ENCODE measurements at regions not wholly inside any gene's neighbourhood (a gene's known extent, or its start where the extent isn't known, plus 50 kb on each side); places are given as distances from the start of the nearest gene placed in this dataset.

- H3K27me3 Mint-ChIP-seq, result no peaks in the 10 kb centered on the region
- H3K9me3 Mint-ChIP-seq, result no peaks in the 10 kb centered on the region
- no peaks in the 10 kb centered on the region for H3K36me3 Mint-ChIP-seq (ENCODE audit: low read depth)
Observed at GRCh38 chr1:208362011-208362410, 117.8 kb upstream of the PLXNA2 start.

GRCh38 chr1:208366559-208366958 is 122.4 kb upstream of the PLXNA2 start:
- Mint-ChIP-seq H3K36me3 (ENCODE audit: low read depth) (no peaks in the 10 kb centered on the region), H3K27me3 (no peaks in the 10 kb centered on the region), H3K27ac (no peak overlapping the region), H3K4me1 (no peaks in the 10 kb centered on the region), H3K9me3 (no peaks in the 10 kb centered on the region), H3K4me3 (no peak overlapping the region)
- intact Hi-C loops (cut with micrococcal nuclease), result no loop called here
- DNase-seq, result no peak

More at GRCh38 chr1:208362011-208362410, 117.8 kb upstream of the PLXNA2 start:
- intact Hi-C loops (cut with micrococcal nuclease), result no loop called here
- Mint-ChIP-seq H3K4me3 (no peak overlapping the region), H3K27ac (no peak overlapping the region), H3K4me1 (no peaks in the 10 kb centered on the region)
- no peak for DNase-seq

GRCh38 chr1:208369045-208369444 is 124.9 kb upstream of the PLXNA2 start:
- Mint-ChIP-seq H3K4me1 (no peaks in the 10 kb centered on the region), H3K36me3 (ENCODE audit: low read depth) (no peaks in the 10 kb centered on the region), H3K27ac (no peak overlapping the region), H3K27me3 (no peaks in the 10 kb centered on the region), H3K4me3 (no peak overlapping the region), H3K9me3 (no peaks in the 10 kb centered on the region)
- intact Hi-C loops (cut with micrococcal nuclease), result no loop called here
- no peak for DNase-seq

- intact Hi-C loops (cut with micrococcal nuclease), result no loop called here
- Mint-ChIP-seq H3K27ac (no peak overlapping the region), H3K9me3 (no peaks in the 10 kb centered on the region), H3K27me3 (no peaks in the 10 kb centered on the region), H3K4me3 (no peak overlapping the region), H3K4me1 (no peaks in the 10 kb centered on the region), H3K36me3 (ENCODE audit: low read depth) (no peaks in the 10 kb centered on the region)
- DNase-seq, result no peak
Observed at GRCh38 chr1:208369658-208370057, 125.5 kb upstream of the PLXNA2 start.

- H3K4me3 Mint-ChIP-seq, result no peak overlapping the region
- no peaks in the 10 kb centered on the region for H3K27me3 Mint-ChIP-seq
- no peaks in the 10 kb centered on the region for H3K9me3 Mint-ChIP-seq
- no peak for DNase-seq
- H3K27ac Mint-ChIP-seq, result no peak overlapping the region
- intact Hi-C loops (cut with micrococcal nuclease), result no loop called here
- no peaks in the 10 kb centered on the region for H3K4me1 Mint-ChIP-seq
- H3K36me3 Mint-ChIP-seq (ENCODE audit: low read depth), result no peaks in the 10 kb centered on the region
Observed at GRCh38 chr1:208374391-208374941, 130.3 kb upstream of the PLXNA2 start.

- Mint-ChIP-seq H3K27me3 (no peaks in the 10 kb centered on the region), H3K9me3 (no peaks in the 10 kb centered on the region), H3K4me1 (no peaks in the 10 kb centered on the region), H3K36me3 (ENCODE audit: low read depth) (no peaks in the 10 kb centered on the region), H3K4me3 (no peak overlapping the region), H3K27ac (no peak overlapping the region)
- no peak for DNase-seq
- intact Hi-C loops (cut with micrococcal nuclease), result no loop called here
Observed at GRCh38 chr1:208381481-208381880, 137.3 kb upstream of the PLXNA2 start.

GRCh38 chr1:208387908-208388811 is 144.0 kb upstream of the PLXNA2 start:
- Mint-ChIP-seq H3K4me3 (no peak overlapping the region), H3K36me3 (ENCODE audit: low read depth) (no peaks in the 10 kb centered on the region), H3K4me1 (no peaks in the 10 kb centered on the region), H3K9me3 (no peaks in the 10 kb centered on the region), H3K27me3 (no peaks in the 10 kb centered on the region), H3K27ac (no peak overlapping the region)
- intact Hi-C loops (cut with micrococcal nuclease), result no loop called here
- DNase-seq, result no peak

- H3K36me3 Mint-ChIP-seq (ENCODE audit: low read depth), result no peaks in the 10 kb centered on the region
- H3K9me3 Mint-ChIP-seq, result no peaks in the 10 kb centered on the region
- intact Hi-C loops (cut with micrococcal nuclease), result no loop called here
- no peak overlapping the region for H3K4me3 Mint-ChIP-seq
- no peak overlapping the region for H3K27ac Mint-ChIP-seq
- DNase-seq, result no peak
- no peaks in the 10 kb centered on the region for H3K27me3 Mint-ChIP-seq
- no peaks in the 10 kb centered on the region for H3K4me1 Mint-ChIP-seq
Observed at GRCh38 chr1:208393416-208393815, 149.2 kb upstream of the PLXNA2 start.

- no peak for DNase-seq
- H3K36me3 Mint-ChIP-seq (ENCODE audit: low read depth), result no peaks in the 10 kb centered on the region
- H3K4me3 Mint-ChIP-seq, result no peak overlapping the region
- intact Hi-C loops (cut with micrococcal nuclease), result no loop called here
- no peak overlapping the region for H3K27ac Mint-ChIP-seq
- no peaks in the 10 kb centered on the region for H3K9me3 Mint-ChIP-seq
- H3K4me1 Mint-ChIP-seq, result no peaks in the 10 kb centered on the region
- H3K27me3 Mint-ChIP-seq, result no peaks in the 10 kb centered on the region
Observed at GRCh38 chr1:208393826-208394225, 149.6 kb upstream of the PLXNA2 start.

- Mint-ChIP-seq H3K4me3 (no peak overlapping the region), H3K36me3 (ENCODE audit: low read depth) (no peaks in the 10 kb centered on the region), H3K27me3 (no peaks in the 10 kb centered on the region), H3K9me3 (no peaks in the 10 kb centered on the region), H3K4me1 (no peaks in the 10 kb centered on the region), H3K27ac (no peak overlapping the region)
- DNase-seq, result no peak
- intact Hi-C loops (cut with micrococcal nuclease), result no loop called here
Observed at GRCh38 chr1:208397286-208397685, 153.1 kb upstream of the PLXNA2 start.

- intact Hi-C loops (cut with micrococcal nuclease), result no loop called here
- peaks cover 2% of the 10 kb centered on the region for H3K27me3 Mint-ChIP-seq
- no peaks in the 10 kb centered on the region for H3K4me1 Mint-ChIP-seq
- H3K27ac Mint-ChIP-seq, result no peak overlapping the region
- H3K4me3 Mint-ChIP-seq, result no peak overlapping the region
- DNase-seq, result no peak
- no peaks in the 10 kb centered on the region for H3K36me3 Mint-ChIP-seq (ENCODE audit: low read depth)
- H3K9me3 Mint-ChIP-seq, result no peaks in the 10 kb centered on the region
Observed at GRCh38 chr1:208405014-208405413, 160.8 kb upstream of the PLXNA2 start.

GRCh38 chr1:208409176-208409575 is 165.0 kb upstream of the PLXNA2 start:
- DNase-seq, result no peak
- Mint-ChIP-seq H3K27me3 (peaks cover 2% of the 10 kb centered on the region), H3K27ac (no peak overlapping the region), H3K36me3 (ENCODE audit: low read depth) (no peaks in the 10 kb centered on the region), H3K4me1 (no peaks in the 10 kb centered on the region), H3K4me3 (no peak overlapping the region), H3K9me3 (no peaks in the 10 kb centered on the region)
- intact Hi-C loops (cut with micrococcal nuclease), result no loop called here

GRCh38 chr1:208410409-208410808 is 166.2 kb upstream of the PLXNA2 start:
- Mint-ChIP-seq H3K36me3 (ENCODE audit: low read depth) (no peaks in the 10 kb centered on the region), H3K4me3 (no peak overlapping the region), H3K27ac (no peak overlapping the region), H3K4me1 (no peaks in the 10 kb centered on the region), H3K27me3 (peaks cover 2% of the 10 kb centered on the region), H3K9me3 (no peaks in the 10 kb centered on the region)
- intact Hi-C loops (cut with micrococcal nuclease), result no loop called here
- no peak for DNase-seq

- intact Hi-C loops (cut with micrococcal nuclease), result no loop called here
- DNase-seq, result no peak
- peaks cover 2% of the 10 kb centered on the region for H3K27me3 Mint-ChIP-seq
Observed at GRCh38 chr1:208413006-208413405, 168.8 kb upstream of the PLXNA2 start.

More at GRCh38 chr1:208413006-208413405, 168.8 kb upstream of the PLXNA2 start:
- Mint-ChIP-seq H3K27ac (no peak overlapping the region), H3K4me3 (no peak overlapping the region), H3K4me1 (no peaks in the 10 kb centered on the region), H3K9me3 (no peaks in the 10 kb centered on the region), H3K36me3 (ENCODE audit: low read depth) (no peaks in the 10 kb centered on the region)

Measured in activated CD4-positive, alpha-beta T cell treated with anti-CD3 and anti-CD28 coated beads, Interleukin-2, amount 10 ng/mL, durations not matched to agents 24 days and 14 days (primary cell).